Raji (cell line): ENCODE measurements at regions not wholly inside any gene's neighbourhood (a gene's known extent, or its start where the extent isn't known, plus 50 kb on each side); places are given as distances from the start of the nearest gene placed in this dataset.

ENCODE experiments used
- POLR2A ChIP-seq: IDR thresholded peaks from 2 replicates; pipeline ENCODE4 v1.6.1; 2011; ENCODE audit warnings: low read depth, low read length, control low read depth; ENCODE audit not compliant: insufficient read depth

GRCh38 chr5:18882154-18882553 is 1105.8 kb downstream of the CDH18 start:
- TF ChIP-seq POLR2A = no peak

GRCh38 chr5:18888821-18889220 is 1099.2 kb downstream of the CDH18 start:
- no peak for TF ChIP-seq POLR2A

DNA sequence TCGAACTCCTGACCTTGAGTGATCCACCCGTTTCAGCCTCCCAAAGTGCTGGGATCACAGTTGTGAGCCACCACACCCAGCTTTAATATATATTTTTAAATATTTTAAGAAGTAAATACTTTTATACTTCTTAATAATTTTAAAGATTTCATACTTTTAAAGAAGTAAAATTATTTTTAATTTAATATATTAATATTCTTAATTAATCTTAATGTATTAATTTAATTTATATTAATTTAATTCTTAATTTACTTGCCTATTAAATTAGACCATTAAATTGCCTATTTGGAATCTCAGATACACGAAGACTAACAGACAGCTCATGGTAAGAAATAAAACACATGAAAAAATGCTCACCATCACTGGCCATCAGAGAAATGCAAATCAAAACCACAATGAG is 1087.4 kb downstream of the CDH18 start:
- TF ChIP-seq POLR2A = no peak

DNA sequence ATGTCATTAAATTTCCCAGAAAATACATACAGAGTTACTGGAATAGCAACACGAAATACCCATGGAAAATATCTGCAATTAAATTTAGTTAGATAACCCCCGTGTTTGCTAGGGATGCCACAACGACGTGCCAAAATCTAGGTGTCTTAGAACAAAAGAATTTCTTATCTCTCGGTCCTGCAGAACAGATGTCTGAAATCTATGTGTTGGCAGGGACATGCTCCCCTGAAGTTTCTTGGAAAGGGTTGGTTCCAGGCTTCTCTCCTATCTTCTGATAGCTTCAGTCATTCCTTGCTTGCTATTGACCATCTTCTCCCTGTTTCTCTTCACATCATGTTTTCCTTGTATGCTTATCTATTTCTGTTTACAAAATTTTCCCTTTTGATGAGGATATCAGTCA is 1067.0 kb downstream of the CDH18 start:
- TF ChIP-seq POLR2A = no peak

GRCh38 chr5:18932081-18932480 is 1055.9 kb downstream of the CDH18 start:
- no peak for TF ChIP-seq POLR2A

DNA sequence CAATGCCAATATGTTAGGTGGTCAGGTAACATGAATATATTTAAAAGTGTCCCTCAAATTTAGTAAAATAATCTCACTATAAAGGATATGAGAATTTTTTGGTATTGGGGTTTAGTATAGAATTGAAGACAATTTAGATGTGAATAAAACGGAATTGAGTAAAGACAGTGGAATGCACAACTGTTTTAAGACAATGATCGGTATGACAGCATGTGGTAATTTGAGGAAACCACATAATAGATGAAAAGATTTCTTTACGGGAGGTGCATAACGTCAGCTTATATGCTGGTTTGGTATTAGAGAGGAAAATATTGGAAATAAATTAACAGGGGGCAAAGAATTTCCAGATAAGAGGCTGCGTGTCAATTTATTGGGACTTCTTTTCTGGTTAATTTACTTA is 1043.2 kb downstream of the CDH18 start:
- no peak for TF ChIP-seq POLR2A

- no peak for TF ChIP-seq POLR2A
Observed at GRCh38 chr5:18954239-18954638, 1033.8 kb downstream of the CDH18 start.

DNA sequence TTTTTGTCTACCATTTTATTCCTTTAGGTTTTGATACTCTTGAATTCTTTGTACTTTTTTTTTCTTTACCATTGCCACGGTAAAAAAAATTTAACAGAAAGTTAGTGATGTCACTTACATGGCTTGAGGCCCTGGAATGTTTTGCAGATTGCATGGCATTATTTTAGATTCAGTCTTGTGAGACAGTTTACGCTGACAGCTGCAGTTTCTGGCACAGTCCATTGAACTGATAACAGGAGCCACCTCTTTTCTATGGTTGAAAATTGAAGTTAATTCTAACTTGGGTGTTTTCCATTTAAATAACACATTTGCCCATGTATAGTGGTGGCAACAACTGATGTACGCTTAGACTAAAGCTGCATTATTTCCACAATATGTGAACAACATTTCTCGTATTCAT is 1028.5 kb downstream of the CDH18 start:
- no peak for TF ChIP-seq POLR2A

DNA sequence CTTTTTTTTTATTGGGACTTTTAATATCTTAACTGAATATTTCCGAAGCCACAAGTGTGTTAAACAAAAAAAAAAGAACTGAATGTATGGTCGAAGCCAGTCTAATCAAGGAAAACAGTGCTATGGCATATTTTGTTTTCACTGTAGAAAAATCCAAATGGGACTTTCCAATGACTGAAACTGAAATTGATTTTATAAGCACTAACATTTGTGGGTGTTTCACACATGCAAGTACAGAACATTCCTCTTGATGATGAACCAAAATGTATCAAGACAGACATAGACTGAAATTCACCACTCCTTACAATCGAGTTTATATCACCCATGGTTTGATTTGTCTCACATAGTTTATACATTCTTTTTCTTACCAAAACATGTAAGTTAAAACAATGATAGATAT is 1026.8 kb downstream of the CDH18 start:
- no peak for TF ChIP-seq POLR2A

- no peak for TF ChIP-seq POLR2A
Observed at GRCh38 chr5:18965893-18966292, 1022.1 kb downstream of the CDH18 start.

GRCh38 chr5:18967637-18968036 is 1020.4 kb downstream of the CDH18 start:
- no peak for TF ChIP-seq POLR2A

- TF ChIP-seq POLR2A = no peak
Observed at GRCh38 chr5:18968966-18969365, 1019.0 kb downstream of the CDH18 start.

DNA sequence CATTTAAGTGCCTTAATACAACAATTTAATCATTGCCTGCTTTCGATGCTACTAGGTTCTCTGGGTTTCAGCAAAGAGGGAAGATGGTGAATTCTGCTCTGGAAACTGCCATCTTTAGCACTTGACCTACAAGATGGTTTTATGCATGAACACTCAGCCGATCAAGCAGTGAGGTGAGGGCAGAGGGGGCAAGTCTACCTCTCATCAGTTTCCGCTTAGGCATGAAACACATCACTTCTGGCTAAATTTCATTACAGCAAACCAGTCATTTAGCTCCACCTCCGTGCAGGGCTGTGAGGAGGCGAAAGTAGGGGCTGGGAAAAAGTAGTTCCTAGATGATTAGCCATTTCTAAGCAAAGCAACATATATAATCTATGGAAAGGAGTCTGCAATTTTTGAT is 1018.0 kb downstream of the CDH18 start:
- no peak for TF ChIP-seq POLR2A

- TF ChIP-seq POLR2A = no peak
Observed at GRCh38 chr5:18972177-18972576, 1015.8 kb downstream of the CDH18 start.

DNA sequence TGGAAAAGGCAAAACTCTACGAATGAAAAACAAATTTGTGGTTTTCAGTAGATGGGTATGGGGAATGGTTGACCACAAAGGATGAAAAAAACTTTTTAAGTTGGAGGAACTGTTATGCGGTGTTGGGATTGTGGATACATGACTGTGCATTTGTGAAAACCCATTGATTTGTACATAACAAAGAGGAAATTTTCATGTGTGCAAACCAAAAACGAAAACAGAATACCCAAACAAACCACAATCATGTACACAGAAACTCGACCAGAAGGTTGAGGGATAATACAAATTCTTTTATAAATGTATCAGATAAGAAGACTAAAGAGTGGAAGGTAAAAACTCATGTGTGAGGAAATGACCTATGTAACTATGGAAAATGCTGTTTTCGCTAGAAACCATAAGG is 1012.4 kb downstream of the CDH18 start:
- no peak for TF ChIP-seq POLR2A

GRCh38 chr5:18977880-18978279 is 1010.1 kb downstream of the CDH18 start:
- no peak for TF ChIP-seq POLR2A

- no peak for TF ChIP-seq POLR2A
Observed at GRCh38 chr5:18984559-18985080, 1003.4 kb downstream of the CDH18 start.
